IMR-90 (cell line): ENCODE measurements at regions not wholly inside any gene's neighbourhood (a gene's known extent, or its start where the extent isn't known, plus 50 kb on each side); places are given as distances from the start of the nearest gene placed in this dataset.

ENCODE experiments used
- CTCF ChIP-seq: conservative IDR thresholded peaks from 2 replicates; pipeline ENCODE4 v1.5.1; 2012; ENCODE audit warnings: mild to moderate bottlenecking, low read depth, low read length, improper control_type of control experiment
- POLR2A ChIP-seq: IDR thresholded peaks from 2 replicates; pipeline ENCODE4 v1.6.1; 2012; ENCODE audit warnings: mild to moderate bottlenecking, low read depth, low read length

- TF ChIP-seq CTCF = no peak
- TF ChIP-seq POLR2A = no peak
Measured at GRCh38 chr12:60847281-60847680, 1251.5 kb downstream of the SLC16A7 start.
